Esophagus squamous epithelium (tissue), 5 donors: ENCODE measurements at regions not wholly inside any gene's neighbourhood (a gene's known extent, or its start where the extent isn't known, plus 50 kb on each side); places are given as distances from the start of the nearest gene placed in this dataset.
"Not testable (repeated sequence)": the region's sequence is repeated elsewhere in the genome, so short reads cannot be mapped to it uniquely, and the experiment has no call there.

Experiments
- DNase-seq: peaks from one replicate; lab custom pipeline; 2025; lab: John Stamatoyannopoulos, UW
- H3K27ac ChIP-seq, 4 donors: fragments of 200-600 bp; sonication (generic); one replicate each; pipeline ENCODE4 v1.5.1; 2016 to 2019; ENCODE audit warnings: mild to moderate bottlenecking in 1 of 4
- H3K27me3 ChIP-seq, 4 donors: fragments of 200-600 bp; sonication (generic); 1 replicate in 3 of 4; 2 replicates in 1 of 4; pipeline versions ENCODE4 v1.5.1 to v1.6.0; 2017 to 2021; ENCODE audit warnings: antibody characterized with exemption in 1 of 4
- H3K36me3 ChIP-seq, 3 donors: fragments of 200-600 bp; sonication (generic); one replicate each; pipeline ENCODE4 v1.5.1; 2016 to 2019
- H3K4me1 ChIP-seq, 3 donors: fragments of 200-600 bp; sonication (generic); one replicate each; pipeline ENCODE4 v1.5.1; 2017 to 2019
- H3K4me3 ChIP-seq, 4 donors: fragments of 200-600 bp; sonication (generic); 1 replicate in 3 of 4; 2 replicates in 1 of 4; pipeline ENCODE4 v1.5.1; 2016 to 2019; ENCODE audit warnings: mild to moderate bottlenecking in 2 of 4, moderate library complexity in 1 of 4
- H3K9me3 ChIP-seq, 3 donors: fragments of 200-600 bp; sonication (generic); one replicate each; pipeline ENCODE4 v1.5.1; 2016 to 2019
- CTCF ChIP-seq, 6 experiments: fragments of 450-650 bp in 4 of 6; fragments of 200-600 bp in 2 of 6; sonication (generic) in 2 of 6; IDR thresholded peaks; one replicate each; pipeline ENCODE4 v1.5.1; 2016 to 2019; ENCODE audit warnings: antibody characterized with exemption in 6 of 6, mild to moderate bottlenecking in 4 of 6, moderate library complexity in 4 of 6
- POLR2A ChIP-seq, 4 donors: fragments of 450-650 bp; IDR thresholded peaks; one replicate each; pipeline ENCODE4 v1.6.1; 2017; ENCODE audit warnings: antibody characterized with exemption in 4 of 4, mild to moderate bottlenecking in 4 of 4, moderate library complexity in 3 of 4
- WGBS, 2 donors: methylation state at CpG; one replicate each; pipeline ENCODE4 v1.1.5; 2018; 5-methylcytosine and 5-hydroxymethylcytosine counted together
- intact Hi-C: fragments of 100-400 bp; cut with DNase I; formaldehyde crosslinking; loops from one replicate; pipeline ENCODE4 v1.15.0; 2022
- donor health status: DM: yes; HTN: yes; CAD: no.

GRCh38 chr4:127313767-127314166 lies 319.0 kb upstream of the INTU start:
- WGBS, 2 donors: 38 to 95% methylated on average over 1 of the region's 1 CpG
- TF ChIP-seq POLR2A (IDR thresholded peaks at IDR 0.05): no peak
- H3K27ac ChIP-seq: no peak overlapping the region
- no peaks in the 10 kb centered on the region for H3K4me1 ChIP-seq
- no peak for DNase-seq
- no peak overlapping the region for H3K4me3 ChIP-seq
- no peaks in the 10 kb centered on the region for H3K27me3 ChIP-seq
- H3K36me3 ChIP-seq: no peaks in the 10 kb centered on the region
- peaks cover 0 to 19% (median 5%) of the 10 kb centered on the region in 3 donors for H3K9me3 ChIP-seq
- intact Hi-C loops: no loop called here

- no peak for DNase-seq
- H3K36me3 ChIP-seq: no peaks in the 10 kb centered on the region
- intact Hi-C loops: no loop called here
- no peaks in the 10 kb centered on the region for H3K27me3 ChIP-seq
- TF ChIP-seq CTCF (IDR thresholded peaks at IDR 0.05) (no peak), POLR2A (IDR thresholded peaks at IDR 0.05) (no peak)
- WGBS, 2 donors: 14 to 24% methylated on average over 2 of the region's 2 CpGs
- H3K4me1 ChIP-seq: no peaks in the 10 kb centered on the region
- H3K9me3 ChIP-seq: peaks cover 0 to 16% (median 9%) of the 10 kb centered on the region in 3 donors
- no peak overlapping the region for H3K27ac ChIP-seq
- H3K4me3 ChIP-seq: no peak overlapping the region
Measured at GRCh38 chr4:127327491-127327890, 305.3 kb upstream of the INTU start.

GRCh38 chr4:127335073-127335620 lies 297.6 kb upstream of the INTU start:
- no peaks in the 10 kb centered on the region for H3K4me1 ChIP-seq
- intact Hi-C loops: no loop called here
- H3K36me3 ChIP-seq: no peaks in the 10 kb centered on the region
- H3K9me3 ChIP-seq: no peaks in the 10 kb centered on the region
- TF ChIP-seq POLR2A (IDR thresholded peaks at IDR 0.05) (no peak), CTCF (IDR thresholded peaks at IDR 0.05) (no peak)
- DNase-seq: no peak
- no peaks in the 10 kb centered on the region for H3K27me3 ChIP-seq
- WGBS, 2 donors: 23% methylated on average over 1 of the region's 1 CpG
- no peak overlapping the region for H3K4me3 ChIP-seq
- H3K27ac ChIP-seq: no peak overlapping the region

GRCh38 chr4:127335732-127336131 lies 297.0 kb upstream of the INTU start:
- H3K27ac ChIP-seq: no peak overlapping the region
- H3K9me3 ChIP-seq: no peaks in the 10 kb centered on the region
- 81 to 82% methylated on average over 1 of the region's 1 CpG for WGBS, 2 donors
- H3K36me3 ChIP-seq: no peaks in the 10 kb centered on the region
- no peak overlapping the region for H3K4me3 ChIP-seq
- no peaks in the 10 kb centered on the region for H3K4me1 ChIP-seq
- DNase-seq: no peak
- intact Hi-C loops: no loop called here
- H3K27me3 ChIP-seq: no peaks in the 10 kb centered on the region
- TF ChIP-seq CTCF (IDR thresholded peaks at IDR 0.05) (no peak), POLR2A (IDR thresholded peaks at IDR 0.05) (no peak)

GRCh38 chr4:127343123-127343522 lies 289.6 kb upstream of the INTU start:
- intact Hi-C loops, H3K9me3 ChIP-seq, H3K4me3 ChIP-seq, H3K27ac ChIP-seq, H3K4me1 ChIP-seq, H3K36me3 ChIP-seq, DNase-seq, H3K27me3 ChIP-seq: not testable (repeated sequence)
- 61 to 65% methylated on average over 3 of the region's 3 CpGs for WGBS, 2 donors

- 70 to 85% methylated on average over 3 of the region's 3 CpGs for WGBS, 2 donors
Measured at GRCh38 chr4:127344071-127344470, 288.7 kb upstream of the INTU start.

More at GRCh38 chr4:127344071-127344470, 288.7 kb upstream of the INTU start:
- Histone ChIP-seq H3K9me3 (no peaks in the 10 kb centered on the region), H3K4me3 (no peak overlapping the region), H3K27me3 (no peaks in the 10 kb centered on the region), H3K4me1 (no peaks in the 10 kb centered on the region), H3K27ac (no peak overlapping the region), H3K36me3 (no peaks in the 10 kb centered on the region)
- intact Hi-C loops: no loop called here
- no peak for TF ChIP-seq POLR2A (IDR thresholded peaks at IDR 0.05)
- TF ChIP-seq CTCF (IDR thresholded peaks at IDR 0.05): no peak
- DNase-seq: no peak
